ENCODE measurements at regions not wholly inside any gene's neighbourhood (a gene's known extent, or its start where the extent isn't known, plus 50 kb on each side); places are given as distances from the start of the nearest gene placed in this dataset.

DNA sequence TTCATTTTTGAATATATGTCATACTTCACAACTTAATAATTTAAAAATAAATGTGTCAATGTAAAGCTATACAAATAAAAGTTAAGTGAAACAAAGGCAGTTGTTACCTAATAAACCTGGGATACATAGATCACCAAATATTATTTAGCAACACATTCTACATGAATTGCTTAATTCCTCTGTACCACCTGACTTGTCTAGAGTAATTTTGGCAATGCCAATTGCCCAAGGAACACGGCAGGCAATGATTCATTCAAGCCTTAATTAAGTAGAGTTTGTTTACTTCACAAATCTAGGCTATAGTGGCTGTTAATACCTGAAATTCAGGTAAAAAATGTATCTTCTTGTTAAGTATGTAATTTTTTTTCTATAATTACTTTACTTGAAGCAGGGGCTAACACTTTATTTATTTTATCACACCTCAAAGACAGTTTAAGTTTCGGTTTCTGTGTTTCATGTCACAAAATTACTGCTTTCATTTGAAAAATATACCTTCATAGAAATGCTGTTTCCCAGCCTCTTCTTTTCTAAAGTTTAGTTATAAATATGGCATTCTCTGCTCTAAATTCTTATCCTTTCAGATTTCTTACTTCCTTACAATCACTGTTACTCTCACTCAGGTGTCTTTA lies 705.7 kb downstream of the SLITRK5 start:
- no peak for TF ChIP-seq CTCF (IDR thresholded peaks at IDR 0.05; ENCODE audit: insufficient read depth, low read length, poor library complexity, severe bottlenecking)
- no peak for TF ChIP-seq EZH2phosphoT487 (conservative IDR thresholded peaks at IDR 0.05; ENCODE audit: low read length)
